Thymus (tissue), 11 donors: ENCODE measurements at regions not wholly inside any gene's neighbourhood (a gene's known extent, or its start where the extent isn't known, plus 50 kb on each side); places are given as distances from the start of the nearest gene placed in this dataset.
"Not testable (repeated sequence)": the region's sequence is repeated elsewhere in the genome, so short reads cannot be mapped to it uniquely, and the experiment has no call there.

Source experiments
- DNase-seq, 9 donors: peaks; one replicate each; pipeline ENCODE4 v3.0.0-alpha.2; 2013; ENCODE audit warnings: low spot score in 9 of 9, low read depth in 6 of 9, missing footprints in 1 of 9
- H3K27ac ChIP-seq, 2 donors: one replicate each; pipeline ENCODE4 v1.5.1; 2013; ENCODE audit warnings: control low read depth in 1 of 2, low read depth in 1 of 2, low read length in 1 of 2, mild to moderate bottlenecking in 1 of 2, moderate library complexity in 1 of 2
- H3K27me3 ChIP-seq, 2 donors: one replicate each; pipeline ENCODE4 v1.5.1; 2013; ENCODE audit warnings: low read length in 1 of 2; ENCODE audit not compliant: control insufficient read depth in 2 of 2, insufficient read depth in 1 of 2
- H3K36me3 ChIP-seq, 2 donors: one replicate each; pipeline ENCODE4 v1.5.1; 2013; ENCODE audit warnings: low read length in 1 of 2, mild to moderate bottlenecking in 1 of 2, moderate library complexity in 1 of 2; ENCODE audit not compliant: control insufficient read depth in 2 of 2, insufficient read depth in 2 of 2
- H3K4me1 ChIP-seq, 2 donors: one replicate each; pipeline ENCODE4 v1.5.1; 2013; ENCODE audit warnings: low read length in 2 of 2; ENCODE audit not compliant: control insufficient read depth in 2 of 2, insufficient read depth in 2 of 2
- H3K4me3 ChIP-seq, 2 donors: one replicate each; pipeline ENCODE4 v1.5.1; 2013; ENCODE audit warnings: low read length in 2 of 2, control low read depth in 1 of 2, mild to moderate bottlenecking in 1 of 2
- H3K9me3 ChIP-seq, 2 donors: one replicate each; pipeline ENCODE4 v1.5.1; 2013; ENCODE audit warnings: low read length in 1 of 2, mild to moderate bottlenecking in 1 of 2; ENCODE audit not compliant: control insufficient read depth in 2 of 2, insufficient read depth in 1 of 2
- WGBS: extraction: QIAGEN DNeasy Blood & Tissue Kit; methylation state at CpG from one replicate; pipeline ENCODE4 v1.1.7; 2013; 5-methylcytosine and 5-hydroxymethylcytosine counted together
- donor health status: healthy.

DNA sequence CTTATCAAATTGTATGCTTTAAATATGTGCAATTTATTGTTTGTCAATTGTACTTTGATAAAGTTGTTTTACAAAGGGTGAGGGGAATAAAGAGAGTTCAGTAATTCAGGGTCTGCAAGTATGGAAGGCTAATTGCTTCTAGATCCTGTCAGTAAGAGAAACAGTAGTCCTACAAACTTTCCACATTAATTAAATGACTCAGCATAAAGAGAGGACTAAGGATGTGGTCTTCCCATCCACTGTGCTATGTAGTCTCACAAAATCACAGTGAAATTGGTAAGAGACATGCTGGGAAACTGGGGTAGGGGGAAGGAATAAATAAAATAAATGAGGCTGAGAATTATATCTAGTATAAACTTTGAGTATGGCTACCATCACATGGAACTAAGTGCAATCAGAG, 130.2 kb upstream of the PKP2 start:
- no peak for DNase-seq
- no peaks in the 10 kb centered on the region for H3K36me3 ChIP-seq
- H3K4me1 ChIP-seq: no peaks in the 10 kb centered on the region
- no peak overlapping the region for H3K27ac ChIP-seq
- H3K27me3 ChIP-seq: no peaks in the 10 kb centered on the region
- H3K9me3 ChIP-seq: peaks cover 0 to 2% of the 10 kb centered on the region in 2 donors
- H3K4me3 ChIP-seq: no peak overlapping the region

DNA sequence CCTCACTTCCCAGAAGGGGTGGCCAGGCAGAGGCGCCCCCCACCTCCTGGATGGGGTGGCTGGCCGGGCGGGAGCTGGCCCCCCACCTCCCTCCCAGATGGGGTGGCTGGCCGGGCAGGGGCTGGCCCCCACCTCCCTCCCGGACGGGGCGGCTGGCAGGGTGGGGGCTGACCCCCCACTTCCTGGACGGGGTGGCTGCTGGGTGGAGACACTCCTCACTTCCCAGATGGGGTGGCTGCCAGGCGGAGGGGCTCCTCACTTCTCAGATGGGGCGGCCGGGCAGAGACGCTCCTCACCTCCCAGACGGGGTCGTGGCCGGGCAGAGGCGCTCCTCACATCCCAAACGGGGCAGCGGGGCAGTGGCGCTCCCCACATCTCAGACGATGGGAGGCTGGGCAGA, 126.1 kb upstream of the PKP2 start:
- not testable (repeated sequence) for H3K4me3 ChIP-seq, H3K27me3 ChIP-seq, H3K27ac ChIP-seq, DNase-seq, H3K36me3 ChIP-seq, H3K4me1 ChIP-seq
- WGBS: 96% methylated on average over 20 of the region's 20 CpGs
- H3K9me3 ChIP-seq: peaks cover 0 to 16% of the 10 kb centered on the region in 2 donors

DNA sequence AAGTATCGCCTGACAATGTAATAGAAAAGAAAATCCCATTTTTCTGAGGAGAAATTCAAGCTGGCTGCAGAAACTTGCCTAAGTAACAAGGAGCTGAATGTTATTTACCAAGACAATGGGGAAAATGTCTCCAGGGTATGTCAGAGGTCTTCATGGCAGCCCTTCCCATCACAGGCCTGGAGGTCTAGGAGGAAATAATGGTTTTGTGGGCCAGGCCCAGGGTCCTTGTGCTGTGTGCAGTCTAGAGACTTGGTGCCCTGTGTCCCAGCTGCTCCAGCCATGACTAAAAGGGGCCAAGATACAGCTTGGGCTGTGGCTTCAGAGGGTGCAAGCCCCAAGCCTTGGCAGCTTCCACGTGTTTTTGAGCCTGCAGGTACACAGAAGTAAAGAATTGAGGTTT, 120.5 kb upstream of the PKP2 start:
- not testable (repeated sequence) for H3K27ac ChIP-seq, DNase-seq, H3K4me3 ChIP-seq, H3K4me1 ChIP-seq, H3K27me3 ChIP-seq, H3K36me3 ChIP-seq
- H3K9me3 ChIP-seq: peaks cover 0 to 21% of the 10 kb centered on the region in 2 donors
- 49% methylated on average over 2 of the region's 2 CpGs for WGBS

DNA sequence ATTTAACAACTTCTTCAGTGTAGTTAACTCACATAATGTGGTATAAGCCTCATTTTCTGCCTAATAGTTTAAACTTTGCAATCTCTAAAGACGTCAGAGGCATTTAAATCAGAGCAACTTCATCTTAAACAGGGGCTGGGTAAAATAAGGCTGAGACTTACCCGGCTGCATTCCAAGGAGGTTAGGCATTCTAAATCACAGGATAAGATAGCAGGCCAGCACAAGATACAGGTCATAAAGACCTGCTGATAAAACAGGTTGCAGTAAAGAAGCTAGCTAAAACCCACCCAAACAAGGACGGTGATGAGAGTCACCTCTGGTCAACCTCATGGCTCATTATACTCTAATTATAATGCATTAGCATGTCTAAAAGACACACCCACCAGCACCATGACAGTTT, 115.6 kb upstream of the PKP2 start:
- Histone ChIP-seq H3K27me3 (no peaks in the 10 kb centered on the region), H3K27ac (no peak overlapping the region), H3K9me3 (peaks cover 0 to 3% of the 10 kb centered on the region in 2 donors), H3K4me3 (no peak overlapping the region), H3K4me1 (no peaks in the 10 kb centered on the region), H3K36me3 (no peaks in the 10 kb centered on the region)
- DNase-seq: no peak
- 73% methylated on average over 3 of the region's 3 CpGs for WGBS

DNA sequence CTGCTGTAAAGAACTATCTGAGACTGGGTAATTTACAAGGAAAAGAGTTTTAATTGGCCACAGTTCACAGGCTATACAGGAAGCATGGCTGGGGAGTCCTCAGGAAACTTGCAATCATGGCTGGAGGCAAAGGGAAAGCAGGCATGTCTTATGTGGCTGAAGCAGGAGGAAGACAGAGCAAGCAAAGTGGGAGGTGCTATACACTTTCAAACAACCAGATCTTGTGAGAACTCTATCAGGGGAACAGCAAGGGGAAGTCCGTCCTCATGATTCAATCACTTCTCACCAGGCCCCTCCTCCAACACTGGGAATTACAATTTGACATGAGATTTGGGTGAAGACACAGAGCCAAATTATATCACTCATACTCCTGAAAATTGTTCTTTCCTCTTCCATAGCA, 109.5 kb upstream of the PKP2 start:
- H3K27me3 ChIP-seq: no peaks in the 10 kb centered on the region
- no peak overlapping the region for H3K27ac ChIP-seq
- 81% methylated on average over 1 of the region's 1 CpG for WGBS
- peaks cover 0 to 3% of the 10 kb centered on the region in 2 donors for H3K9me3 ChIP-seq
- no peaks in the 10 kb centered on the region for H3K36me3 ChIP-seq
- DNase-seq: no peak
- H3K4me1 ChIP-seq: no peaks in the 10 kb centered on the region
- no peak overlapping the region for H3K4me3 ChIP-seq

DNA sequence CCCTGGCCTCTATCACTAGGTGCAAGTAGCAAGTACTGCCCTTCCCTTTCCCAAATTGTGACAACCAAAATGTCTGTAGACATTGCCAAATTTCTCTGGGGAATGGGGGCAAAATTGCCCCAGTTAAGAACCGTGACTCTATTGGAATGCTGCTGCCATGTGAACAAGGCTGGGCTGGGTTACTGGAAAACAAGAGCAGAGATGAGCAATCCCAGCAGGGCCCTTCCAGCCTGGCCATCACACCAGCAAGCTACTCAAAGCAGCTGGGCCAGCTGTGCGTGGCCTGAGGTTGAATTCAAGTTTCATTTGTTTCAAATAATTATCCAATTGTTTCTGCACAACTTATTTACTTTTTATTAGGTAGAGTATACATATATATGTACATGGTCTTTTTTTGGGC, 103.4 kb upstream of the PKP2 start:
- 88% methylated on average over 2 of the region's 2 CpGs for WGBS
- H3K27ac ChIP-seq: no peak overlapping the region

DNA sequence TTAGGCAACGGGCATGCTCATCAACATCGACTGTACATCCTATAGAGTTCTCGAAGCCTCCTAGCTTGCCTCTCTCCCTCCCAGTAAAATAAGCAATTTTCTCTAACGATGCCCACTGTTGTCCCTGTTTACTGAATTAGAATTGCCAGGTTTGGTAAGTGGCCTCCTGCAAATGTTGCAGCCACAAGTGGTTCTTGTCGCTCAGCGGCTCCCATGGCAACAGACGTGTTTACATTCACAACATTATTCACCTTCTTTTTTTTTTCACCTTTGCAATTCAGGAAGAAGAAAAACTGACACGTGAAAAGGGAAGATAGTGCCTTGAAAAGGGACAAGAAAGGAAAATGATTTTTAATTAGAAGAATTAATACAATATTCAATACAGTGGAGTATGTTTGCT, 100.9 kb upstream of the PKP2 start:
- H3K4me1 ChIP-seq: no peaks in the 10 kb centered on the region
- no peak for DNase-seq
- H3K4me3 ChIP-seq: no peak overlapping the region
- peaks cover 0 to 3% of the 10 kb centered on the region in 2 donors for H3K9me3 ChIP-seq
- 73% methylated on average over 8 of the region's 8 CpGs for WGBS
- H3K36me3 ChIP-seq: no peaks in the 10 kb centered on the region
- no peaks in the 10 kb centered on the region for H3K27me3 ChIP-seq
- no peak overlapping the region for H3K27ac ChIP-seq

More for the DNA sequence above, 103.4 kb upstream of the PKP2 start:
- no peak for DNase-seq
- Histone ChIP-seq H3K4me1 (no peaks in the 10 kb centered on the region), H3K27me3 (no peaks in the 10 kb centered on the region), H3K4me3 (no peak overlapping the region), H3K9me3 (peaks cover 0 to 3% of the 10 kb centered on the region in 2 donors), H3K36me3 (no peaks in the 10 kb centered on the region)

DNA sequence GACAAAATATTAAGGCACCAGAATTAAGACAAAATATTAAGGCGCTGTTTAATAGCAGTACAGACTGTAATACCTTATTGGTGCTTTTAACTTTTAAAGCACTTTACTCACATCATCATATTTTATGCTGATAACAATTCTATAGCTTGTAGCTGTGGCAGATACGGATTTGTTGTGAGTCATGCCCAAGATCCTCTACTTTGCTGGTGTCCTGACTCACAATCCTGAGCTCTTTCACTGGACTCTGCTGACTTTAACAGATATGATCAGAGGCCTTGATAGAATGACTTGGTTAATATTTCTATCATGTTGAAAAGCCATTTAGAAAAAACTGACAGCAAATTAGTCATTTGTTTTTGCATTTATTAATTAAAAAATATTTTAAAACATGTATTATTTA, 99.0 kb upstream of the PKP2 start:
- no peak overlapping the region for H3K4me3 ChIP-seq
- DNase-seq: no peak
- H3K27ac ChIP-seq: no peak overlapping the region
- H3K27me3 ChIP-seq: no peaks in the 10 kb centered on the region
- no peaks in the 10 kb centered on the region for H3K9me3 ChIP-seq
- no peaks in the 10 kb centered on the region for H3K36me3 ChIP-seq
- 42% methylated on average over 2 of the region's 2 CpGs for WGBS
- no peaks in the 10 kb centered on the region for H3K4me1 ChIP-seq

DNA sequence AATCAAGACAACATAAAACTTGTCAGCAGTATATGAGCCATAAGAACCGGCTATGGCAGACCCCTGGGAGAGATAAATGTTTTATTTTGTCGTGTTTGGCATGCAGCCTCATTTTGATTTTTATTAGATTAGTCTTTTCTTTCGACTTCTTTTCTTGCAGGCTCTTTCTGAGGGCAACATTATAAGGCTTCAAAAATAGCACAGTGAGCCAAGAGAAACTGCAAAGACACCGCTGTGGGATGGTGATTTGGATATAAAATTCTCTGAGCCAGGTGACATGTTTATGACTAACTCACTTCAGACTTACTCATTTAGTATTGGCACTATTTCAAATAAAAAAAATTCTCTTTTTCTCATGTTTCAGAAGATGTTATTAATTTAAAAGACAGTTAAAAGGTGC, 96.8 kb upstream of the PKP2 start:
- no peaks in the 10 kb centered on the region for H3K27me3 ChIP-seq
- H3K4me3 ChIP-seq: no peak overlapping the region
- no peak overlapping the region for H3K27ac ChIP-seq
- WGBS: 85% methylated on average over 4 of the region's 4 CpGs
- no peaks in the 10 kb centered on the region for H3K4me1 ChIP-seq
- H3K36me3 ChIP-seq: no peaks in the 10 kb centered on the region
- H3K9me3 ChIP-seq: no peaks in the 10 kb centered on the region
- DNase-seq: no peak

DNA sequence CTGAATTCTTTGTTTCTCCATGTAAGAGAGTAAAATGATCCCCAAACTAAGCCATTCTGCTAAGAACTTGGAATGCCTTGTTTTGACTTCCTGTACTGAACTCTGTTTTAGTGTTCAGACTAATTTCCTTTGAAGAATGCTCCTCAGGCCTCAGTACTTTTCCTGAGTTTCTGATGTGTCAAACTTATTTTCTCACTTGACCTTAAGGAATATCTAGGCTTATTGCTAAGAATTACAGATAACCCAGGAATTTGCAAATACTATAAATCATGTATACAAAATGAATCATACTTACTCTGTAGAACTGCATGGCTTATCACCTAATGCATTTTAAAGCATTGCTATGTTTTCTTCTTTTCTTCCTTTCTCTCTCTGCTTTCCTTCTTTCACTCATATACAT, 93.1 kb upstream of the PKP2 start:
- no peak for DNase-seq
- Histone ChIP-seq H3K27ac (no peak overlapping the region), H3K4me3 (no peak overlapping the region), H3K36me3 (no peaks in the 10 kb centered on the region), H3K4me1 (no peaks in the 10 kb centered on the region), H3K27me3 (no peaks in the 10 kb centered on the region), H3K9me3 (no peaks in the 10 kb centered on the region)
